GM12878 (cell line): ENCODE measurements at regions not wholly inside any gene's neighbourhood (a gene's known extent, or its start where the extent isn't known, plus 50 kb on each side); places are given as distances from the start of the nearest gene placed in this dataset.

Source experiments
- ATAC-seq: fragments of 200-7000 bp; cut with Tn5 transposase; 3 replicates; pipeline ENCODE4 v1.9.1; 2020; ENCODE audit warnings: mild to moderate bottlenecking, moderate library complexity
- BruUV-seq: library from RNA; stranded (reverse); fragments of 400-500 nt; replicated peaks from 2 replicates; lab custom pipeline; 2021; lab: Mats Ljungman, UMichigan
- CTCF ChIA-PET: fragments of 300-600 bp; sonication (Branson Sonifier 250); formaldehyde crosslinking; extraction: SDS; loops from one replicate; lab custom pipeline; 2021; ENCODE audit warnings: inconsistent platforms; lab: Yijun Ruan, JAX
- POLR2A ChIA-PET: fragments of 350-600 bp; formaldehyde crosslinking; extraction: SDS; loops from one replicate; lab custom pipeline; 2021; ENCODE audit warnings: inconsistent platforms; lab: Charles Lee
- RAD21 ChIA-PET: fragments of 300-600 bp; sonication (Branson Sonifier 250); formaldehyde crosslinking; loops from one replicate; lab custom pipeline; 2023; ENCODE audit warnings: antibody characterized with exemption; ENCODE audit not compliant: unreplicated experiment; lab: Charles Lee
- SMC1A ChIA-PET: fragments of 300-600 bp; sonication (Branson Sonifier 250); formaldehyde crosslinking; loops from one replicate; lab custom pipeline; 2023; ENCODE audit not compliant: unreplicated experiment, uncharacterized antibody; lab: Charles Lee
- DNase-seq: peaks from one replicate; pipeline ENCODE4 v3.0.0-alpha.2; 2011; ENCODE audit warnings: low read depth, low spot score
- FAIRE-seq: peaks from 3 replicates; lab custom pipeline; 2011; peaks lifted over from hg19 to GRCh38; lab: Jason Lieb, UNC
- H2AFZ ChIP-seq: 2 replicates; pipeline ENCODE4 v1.6.0; 2011; ENCODE audit warnings: low read depth, low read length, control low read depth; ENCODE audit not compliant: control insufficient read depth
- H3K27ac ChIP-seq: 2 replicates; pipeline ENCODE4 v1.5.1; 2011; ENCODE audit warnings: control low read depth; ENCODE audit not compliant: control insufficient read depth, insufficient read depth
- H3K27me3 ChIP-seq, 2 experiments: replicated peaks in 1 of 2; 2 replicates each; pipeline versions ENCODE4 v1.6.0 to v1.6.1; 2011; ENCODE audit warnings: low read length in 1 of 2; ENCODE audit not compliant: control insufficient read depth in 2 of 2, insufficient read depth in 2 of 2
- H3K36me3 ChIP-seq, 2 experiments: 2 replicates each; pipeline ENCODE4 v1.5.1; 2011; ENCODE audit warnings: low read length in 1 of 2; ENCODE audit not compliant: control insufficient read depth in 2 of 2, insufficient read depth in 2 of 2
- H3K4me1 ChIP-seq: 2 replicates; pipeline ENCODE4 v1.6.1; 2011; ENCODE audit warnings: mild to moderate bottlenecking, low read length, moderate library complexity, mixed read lengths; ENCODE audit not compliant: control insufficient read depth, insufficient read depth
- H3K4me2 ChIP-seq: 2 replicates; pipeline ENCODE4 v1.6.0; 2011; ENCODE audit warnings: control low read depth; ENCODE audit not compliant: control insufficient read depth, insufficient read depth
- H3K4me3 ChIP-seq: fragments of 200-600 bp; sonication (generic); 2 replicates; pipeline ENCODE4 v1.5.1; 2016
- H3K79me2 ChIP-seq: 2 replicates; pipeline ENCODE4 v1.6.0; 2011; ENCODE audit warnings: low read length; ENCODE audit not compliant: control insufficient read depth, insufficient read depth
- H3K9ac ChIP-seq: 2 replicates; pipeline ENCODE4 v1.8.0; 2011; ENCODE audit warnings: low read length, control low read depth, mixed read lengths; ENCODE audit not compliant: control insufficient read depth, insufficient read depth
- H3K9me3 ChIP-seq: replicated peaks from 3 replicates; pipeline ENCODE4 v1.5.1; 2011; ENCODE audit warnings: mild to moderate bottlenecking, low read length; ENCODE audit not compliant: control insufficient read depth, insufficient read depth
- H4K20me1 ChIP-seq: 2 replicates; pipeline ENCODE4 v1.6.0; 2011; ENCODE audit not compliant: control insufficient read depth, insufficient read depth
- KLF5 ChIP-seq: fragments of 450-650 bp; IDR thresholded peaks from 2 replicates; pipeline ENCODE4 v1.6.1; 2014; ENCODE audit warnings: mild to moderate bottlenecking; ENCODE audit not compliant: partially characterized antibody
- RB1 ChIP-seq: fragments of 450-650 bp; formaldehyde crosslinking; IDR thresholded peaks from 2 replicates; pipeline ENCODE4 v1.6.1; 2017; ENCODE audit warnings: mild to moderate bottlenecking, borderline replicate concordance
- RUNX3 ChIP-seq: IDR thresholded peaks from 2 replicates; pipeline ENCODE4 v1.6.1; 2012; ENCODE audit warnings: low read length, inconsistent platforms
- SMAD1 ChIP-seq: fragments of 450-650 bp; IDR thresholded peaks from 2 replicates; pipeline ENCODE4 v1.6.1; 2018; ENCODE audit warnings: mild to moderate bottlenecking, low read depth; ENCODE audit not compliant: partially characterized antibody
- STAT1 ChIP-seq: fragments of 450-650 bp; conservative IDR thresholded peaks from 2 replicates; pipeline ENCODE4 v1.6.1; 2014; ENCODE audit warnings: antibody characterized with exemption, mild to moderate bottlenecking
- SUPT20H ChIP-seq: IDR thresholded peaks from 2 replicates; pipeline ENCODE4 v1.6.1; 2011; ENCODE audit warnings: low read depth, mild to moderate bottlenecking, low read length, moderate library complexity, borderline replicate concordance; ENCODE audit not compliant: control insufficient read depth
- TCF12 ChIP-seq: IDR thresholded peaks from 2 replicates; pipeline ENCODE4 v1.6.1; 2011; ENCODE audit warnings: low read depth, mild to moderate bottlenecking, low read length
- WGBS: methylation state at CpG from one replicate; pipeline ENCODE4 v1.1.6; 2016; ENCODE audit warnings: low lambda C conversion rate; ENCODE audit not compliant: insufficient replicate concordance, insufficient coverage; ENCODE audit errors: missing lambda C conversion rate; 5-methylcytosine and 5-hydroxymethylcytosine counted together
- in situ Hi-C: fragments of 300-500 bp; cut with MboI; formaldehyde crosslinking; loops from 9 replicates; pipeline ENCODE4 v1.14.3; 2018; ENCODE audit warnings: mixed read lengths
- intact Hi-C: fragments of 100-400 bp; cut with micrococcal nuclease; formaldehyde crosslinking; loops from one replicate; pipeline ENCODE4 v1.14.2; 2022; ENCODE audit not compliant: unreplicated experiment
- TF ChIP-seq, protein P1 (sequence below): fragments of 450-650 bp; IDR thresholded peaks from 2 replicates; pipeline ENCODE4 v1.6.1; 2017; ENCODE audit warnings: low read depth, mild to moderate bottlenecking, moderate library complexity
- TF ChIP-seq, protein P2 (sequence below): fragments of 450-650 bp; IDR thresholded peaks from 2 replicates; pipeline ENCODE4 v1.6.1; 2014; ENCODE audit warnings: mild to moderate bottlenecking
- TF ChIP-seq, protein P3 (sequence below): fragments of 450-650 bp; conservative IDR thresholded peaks from 2 replicates; pipeline ENCODE4 v1.6.1; 2017; ENCODE audit warnings: mild to moderate bottlenecking, moderate library complexity

DNA sequence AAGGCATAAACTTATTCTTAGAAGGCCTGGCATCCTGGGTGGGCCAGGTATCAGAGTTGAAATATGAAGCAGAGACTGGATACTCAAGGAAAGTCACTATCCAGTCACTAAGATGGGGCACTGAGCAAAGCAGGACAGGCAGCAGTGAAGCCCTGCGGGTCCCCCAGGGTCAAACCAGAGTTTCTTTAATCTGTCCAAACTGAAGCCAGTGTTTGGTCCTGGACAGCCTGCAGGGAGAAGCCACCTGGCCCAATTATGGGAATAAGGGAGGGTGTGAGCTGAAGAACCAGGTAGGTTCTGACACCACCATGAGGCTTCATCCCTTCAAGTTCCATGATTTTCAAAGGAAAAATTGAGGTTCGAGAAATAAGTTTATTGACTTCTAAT lies 109.7 kb upstream of the FOXN2 start:
- Histone ChIP-seq H3K9ac (no peak overlapping the region), H3K4me3 (no peak overlapping the region), H3K36me3 (no peaks in the 10 kb centered on the region), H3K79me2 (no peaks in the 10 kb centered on the region), H3K9me3 (no peaks in the 10 kb centered on the region), H2AFZ (no peak overlapping the region)
- no peak for FAIRE-seq
- ChIA-PET SMC1A (interaction anchor here (0.9 kb wide), 1 partner anchor 86 kb away, joined by 3 read pairs; no protein-coding TSS in a partner anchor), RAD21 (interaction anchor here (0.8 to 1.1 kb wide), 2 partner anchors 14 to 73 kb away, joined by 3 read pairs; no protein-coding TSS in a partner anchor)
- no TSS peak for BruUV-seq
- TF ChIP-seq RUNX3 (no peak), STAT1 (no peak), KLF5 (no peak), TCF12 (no peak), RB1 (no peak), SUPT20H (no peak), SMAD1 (no peak)
- TF ChIP-seq, protein P1, sequence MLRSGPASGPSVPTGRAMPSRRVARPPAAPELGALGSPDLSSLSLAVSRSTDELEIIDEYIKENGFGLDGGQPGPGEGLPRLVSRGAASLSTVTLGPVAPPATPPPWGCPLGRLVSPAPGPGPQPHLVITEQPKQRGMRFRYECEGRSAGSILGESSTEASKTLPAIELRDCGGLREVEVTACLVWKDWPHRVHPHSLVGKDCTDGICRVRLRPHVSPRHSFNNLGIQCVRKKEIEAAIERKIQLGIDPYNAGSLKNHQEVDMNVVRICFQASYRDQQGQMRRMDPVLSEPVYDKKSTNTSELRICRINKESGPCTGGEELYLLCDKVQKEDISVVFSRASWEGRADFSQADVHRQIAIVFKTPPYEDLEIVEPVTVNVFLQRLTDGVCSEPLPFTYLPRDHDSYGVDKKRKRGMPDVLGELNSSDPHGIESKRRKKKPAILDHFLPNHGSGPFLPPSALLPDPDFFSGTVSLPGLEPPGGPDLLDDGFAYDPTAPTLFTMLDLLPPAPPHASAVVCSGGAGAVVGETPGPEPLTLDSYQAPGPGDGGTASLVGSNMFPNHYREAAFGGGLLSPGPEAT: no peak
- TF ChIP-seq, protein P2, sequence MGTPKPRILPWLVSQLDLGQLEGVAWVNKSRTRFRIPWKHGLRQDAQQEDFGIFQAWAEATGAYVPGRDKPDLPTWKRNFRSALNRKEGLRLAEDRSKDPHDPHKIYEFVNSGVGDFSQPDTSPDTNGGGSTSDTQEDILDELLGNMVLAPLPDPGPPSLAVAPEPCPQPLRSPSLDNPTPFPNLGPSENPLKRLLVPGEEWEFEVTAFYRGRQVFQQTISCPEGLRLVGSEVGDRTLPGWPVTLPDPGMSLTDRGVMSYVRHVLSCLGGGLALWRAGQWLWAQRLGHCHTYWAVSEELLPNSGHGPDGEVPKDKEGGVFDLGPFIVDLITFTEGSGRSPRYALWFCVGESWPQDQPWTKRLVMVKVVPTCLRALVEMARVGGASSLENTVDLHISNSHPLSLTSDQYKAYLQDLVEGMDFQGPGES: no peak
- TF ChIP-seq, protein P3, sequence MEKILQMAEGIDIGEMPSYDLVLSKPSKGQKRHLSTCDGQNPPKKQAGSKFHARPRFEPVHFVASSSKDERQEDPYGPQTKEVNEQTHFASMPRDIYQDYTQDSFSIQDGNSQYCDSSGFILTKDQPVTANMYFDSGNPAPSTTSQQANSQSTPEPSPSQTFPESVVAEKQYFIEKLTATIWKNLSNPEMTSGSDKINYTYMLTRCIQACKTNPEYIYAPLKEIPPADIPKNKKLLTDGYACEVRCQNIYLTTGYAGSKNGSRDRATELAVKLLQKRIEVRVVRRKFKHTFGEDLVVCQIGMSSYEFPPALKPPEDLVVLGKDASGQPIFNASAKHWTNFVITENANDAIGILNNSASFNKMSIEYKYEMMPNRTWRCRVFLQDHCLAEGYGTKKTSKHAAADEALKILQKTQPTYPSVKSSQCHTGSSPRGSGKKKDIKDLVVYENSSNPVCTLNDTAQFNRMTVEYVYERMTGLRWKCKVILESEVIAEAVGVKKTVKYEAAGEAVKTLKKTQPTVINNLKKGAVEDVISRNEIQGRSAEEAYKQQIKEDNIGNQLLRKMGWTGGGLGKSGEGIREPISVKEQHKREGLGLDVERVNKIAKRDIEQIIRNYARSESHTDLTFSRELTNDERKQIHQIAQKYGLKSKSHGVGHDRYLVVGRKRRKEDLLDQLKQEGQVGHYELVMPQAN: no peak
- TF ChIP-seq, all 136 proteins: peak for 0
- in situ Hi-C loops (no loop called here), intact Hi-C loops (no loop called here)
- no peak overlapping the region for H3K4me2 ChIP-seq
- CTCF ChIA-PET: interaction anchor here (0.8 to 1.3 kb wide), 2 partner anchors 15 to 345 kb away, joined by 5 read pairs; no protein-coding TSS in a partner anchor
- no peaks in the 10 kb centered on the region for H3K27me3 ChIP-seq
- WGBS: 78% methylated on average over 2 of the region's 2 CpGs
- DNase-seq: no peak
- H4K20me1 ChIP-seq: no peaks in the 10 kb centered on the region
- H3K4me1 ChIP-seq: peaks cover 5% of the 10 kb centered on the region; the same call in 1 of the 2 replicates
- ATAC-seq: no peak
- POLR2A ChIA-PET: interaction anchor here (1.4 kb wide), 1 partner anchor 23 kb away, joined by 4 read pairs; no protein-coding TSS in a partner anchor
- no peak overlapping the region for H3K27ac ChIP-seq
